HCT116 (cell line): ENCODE measurements at regions not wholly inside any gene's neighbourhood (a gene's known extent, or its start where the extent isn't known, plus 50 kb on each side); places are given as distances from the start of the nearest gene placed in this dataset.

Experiments used
- ATAC-seq: fragments of 200-7000 bp; cut with Tn5 transposase; 2 replicates; pipeline ENCODE4 v1.9.1; 2020; ENCODE audit warnings: mild to moderate bottlenecking, moderate library complexity
- BruUV-seq: library from RNA; stranded (reverse); fragments of 400-500 nt; replicated peaks from 2 replicates; lab custom pipeline; 2021; lab: Mats Ljungman, UMichigan
- CTCF ChIA-PET: fragments of 300-600 bp; sonication (Branson Sonifier 250); formaldehyde crosslinking; loops from one replicate; lab custom pipeline; 2021; ENCODE audit warnings: antibody characterized with exemption; lab: Charles Lee
- POLR2A ChIA-PET: fragments of 300-600, 350-600 bp; sonication (Branson Sonifier 250); formaldehyde crosslinking; loops from one replicate; lab custom pipeline; 2021; ENCODE audit warnings: antibody characterized with exemption; lab: Charles Lee
- RAD21 ChIA-PET, 2 experiments: fragments of 300-600 bp; sonication (Branson Sonifier 250); formaldehyde crosslinking; loops; one replicate each; lab custom pipeline; 2023; ENCODE audit warnings: low total read pairs in 2 of 2; ENCODE audit not compliant: uncharacterized antibody in 2 of 2, unreplicated experiment in 2 of 2, low non-redundant PET in 1 of 2; lab: Charles Lee
- DNase-seq: peaks from one replicate; pipeline ENCODE4 v3.0.0-alpha.2; 2010; ENCODE audit warnings: low read depth, low spot score
- H2AFZ ChIP-seq: fragments of 200-600 bp; shearing (Covaris generic), sonication (generic); 2 replicates; pipeline ENCODE4 v1.6.1; 2017; ENCODE audit warnings: low read depth, mixed run types, mixed read lengths, antibody characterized with exemption, low read length; ENCODE audit not compliant: poor library complexity, severe bottlenecking
- H3K27ac ChIP-seq: 2 replicates; pipeline ENCODE4 v1.5.1; 2012; ENCODE audit warnings: low read depth, low read length
- H3K27me3 ChIP-seq: fragments of 200-600 bp; sonication (generic); 2 replicates; pipeline ENCODE4 v1.6.1; 2016; ENCODE audit warnings: mixed run types, low read length, mixed read lengths; ENCODE audit not compliant: insufficient read depth
- H3K36me3 ChIP-seq, 2 experiments: fragments of 200-500 bp in 1 of 2; fragments of 200-600 bp in 1 of 2; sonication (Bioruptor generic) in 1 of 2; sonication (generic) in 1 of 2; 2 replicates each; pipeline versions ENCODE4 v1.5.1 to v1.6.1; 2014 to 2016; ENCODE audit warnings: low read length in 2 of 2, inconsistent platforms in 1 of 2, mixed read lengths in 1 of 2, mixed run types in 1 of 2; ENCODE audit not compliant: insufficient read depth in 2 of 2, control insufficient read depth in 1 of 2
- H3K4me1 ChIP-seq, 2 experiments: fragments of 200-600 bp in 1 of 2; sonication (generic) in 1 of 2; 2 replicates each; pipeline versions ENCODE4 v1.5.1 to v1.6.1; 2012 to 2017; ENCODE audit warnings: low read length in 2 of 2, inconsistent platforms in 1 of 2, mild to moderate bottlenecking in 1 of 2, mixed read lengths in 1 of 2, mixed run types in 1 of 2, moderate library complexity in 1 of 2; ENCODE audit not compliant: insufficient read depth in 2 of 2, control insufficient read depth in 1 of 2
- H3K4me2 ChIP-seq: fragments of 200-600 bp; sonication (generic); 2 replicates; pipeline ENCODE4 v1.6.1; 2017; ENCODE audit warnings: mixed run types, low read length, mixed read lengths
- H3K4me3 ChIP-seq, 2 experiments: fragments of 200-600 bp in 1 of 2; sonication (generic) in 1 of 2; replicated peaks in 1 of 2; 2 replicates each; pipeline ENCODE4 v1.5.1; 2011 to 2016; ENCODE audit warnings: low read length in 2 of 2, control low read depth in 1 of 2, low read depth in 1 of 2, mild to moderate bottlenecking in 1 of 2, mixed read lengths in 1 of 2, mixed run types in 1 of 2
- H3K79me2 ChIP-seq: fragments of 200-600 bp; sonication (generic); 2 replicates; pipeline ENCODE4 v1.6.1; 2017; ENCODE audit warnings: mild to moderate bottlenecking, mixed run types, low read length, moderate library complexity, mixed read lengths; ENCODE audit not compliant: insufficient read depth
- H3K9ac ChIP-seq: fragments of 200-600 bp; sonication (generic); 2 replicates; pipeline ENCODE4 v1.6.1; 2016; ENCODE audit warnings: low read length, mixed read lengths
- H3K9me2 ChIP-seq: fragments of 200-600 bp; sonication (generic), shearing (Covaris generic); 2 replicates; pipeline ENCODE4 v1.6.1; 2017; ENCODE audit warnings: mixed run types, mild to moderate bottlenecking, moderate library complexity; ENCODE audit not compliant: insufficient read depth
- H3K9me3 ChIP-seq, 2 experiments: fragments of 200-500 bp in 1 of 2; fragments of 200-600 bp in 1 of 2; sonication (Bioruptor generic) in 1 of 2; sonication (generic) in 1 of 2; 2 replicates each; pipeline ENCODE4 v1.6.1; 2014 to 2017; ENCODE audit warnings: low read length in 2 of 2, mixed read lengths in 2 of 2, inconsistent platforms in 1 of 2, low read depth in 1 of 2, mild to moderate bottlenecking in 1 of 2, mixed run types in 1 of 2, moderate library complexity in 1 of 2; ENCODE audit not compliant: control insufficient read depth in 1 of 2, insufficient read depth in 1 of 2
- H4K20me1 ChIP-seq: fragments of 200-600 bp; sonication (generic), shearing (Covaris generic); 2 replicates; pipeline ENCODE4 v1.6.1; 2017; ENCODE audit warnings: mixed run types, mild to moderate bottlenecking, moderate library complexity; ENCODE audit not compliant: insufficient read depth
- ATF3 ChIP-seq: IDR thresholded peaks from 2 replicates; pipeline ENCODE4 v1.6.1; 2012
- CEBPB ChIP-seq: IDR thresholded peaks from 2 replicates; pipeline ENCODE4 v1.6.1; 2012; ENCODE audit warnings: low read depth
- JUND ChIP-seq: IDR thresholded peaks from 2 replicates; pipeline ENCODE4 v1.6.1; 2012
- MAX ChIP-seq: IDR thresholded peaks from 2 replicates; pipeline ENCODE4 v1.6.1; 2012
- SP1 ChIP-seq: IDR thresholded peaks from 2 replicates; pipeline ENCODE4 v1.6.1; 2012; ENCODE audit warnings: low read depth
- SRF ChIP-seq: IDR thresholded peaks from 2 replicates; pipeline ENCODE4 v1.6.1; 2012; ENCODE audit warnings: low read depth
- ZBTB33 ChIP-seq: IDR thresholded peaks from 2 replicates; pipeline ENCODE4 v1.6.1; 2011; ENCODE audit warnings: mild to moderate bottlenecking, low read length, moderate library complexity; ENCODE audit not compliant: insufficient replicate concordance; ENCODE audit errors: extremely low read depth
- ZNF274 ChIP-seq: fragments of 200-500 bp; sonication (Bioruptor generic); IDR thresholded peaks from 2 replicates; pipeline ENCODE4 v1.6.1; 2014; ENCODE audit warnings: mild to moderate bottlenecking, low read depth, low read length, inconsistent platforms
- intact Hi-C: fragments of 100-400 bp; cut with micrococcal nuclease; formaldehyde crosslinking; loops from 2 replicates; pipeline ENCODE4 v1.10.0; 2022

GRCh38 chr16:86680162-86680561, 101.8 kb downstream of the FOXL1 start:
- Histone ChIP-seq H3K9ac (no peak overlapping the region), H2AFZ (no peak overlapping the region), H3K4me3 (no peak overlapping the region), H3K9me2 (no peaks in the 10 kb centered on the region), H3K27me3 (no peaks in the 10 kb centered on the region), H3K4me1 (peaks cover 0 to 17% of the 10 kb centered on the region in 2 experiments; a peak in 2 of 4 replicates), H3K36me3 (no peaks in the 10 kb centered on the region), H3K79me2 (no peaks in the 10 kb centered on the region), H3K27ac (no peak overlapping the region), H3K9me3 (no peaks in the 10 kb centered on the region), H4K20me1 (no peaks in the 10 kb centered on the region), H3K4me2 (no peak overlapping the region)
- ChIA-PET CTCF (no interaction called here), RAD21 (no interaction called here), POLR2A (no interaction called here)
- BruUV-seq = no TSS peak
- intact Hi-C loops = no loop called here
- no peak for ATAC-seq
- TF ChIP-seq SRF = no peak
- TF ChIP-seq CEBPB = no peak
- TF ChIP-seq ATF3 = no peak
- TF ChIP-seq MAX = no peak
- no peak for TF ChIP-seq JUND
- no peak for TF ChIP-seq SP1
- no peak for TF ChIP-seq ZNF274
- DNase-seq = no peak

GRCh38 chr16:86680661-86681030, 102.3 kb downstream of the FOXL1 start:
- H3K79me2 ChIP-seq = no peaks in the 10 kb centered on the region
- no peak for DNase-seq
- no peaks in the 10 kb centered on the region for H3K36me3 ChIP-seq
- no peaks in the 10 kb centered on the region for H3K9me2 ChIP-seq
- H2AFZ ChIP-seq = no peak overlapping the region
- ATAC-seq = no peak
- BruUV-seq = no TSS peak
- no peaks in the 10 kb centered on the region for H3K9me3 ChIP-seq
- no peak overlapping the region for H3K9ac ChIP-seq
- no peaks in the 10 kb centered on the region for H4K20me1 ChIP-seq
- ChIA-PET RAD21 (no interaction called here), CTCF (no interaction called here), POLR2A (no interaction called here)
- no peak overlapping the region for H3K4me2 ChIP-seq
- no peaks in the 10 kb centered on the region for H3K27me3 ChIP-seq
- intact Hi-C loops = no loop called here
- no peak overlapping the region for H3K27ac ChIP-seq
- peaks cover 0 to 17% of the 10 kb centered on the region in 2 experiments; a peak in 2 of 4 replicates for H3K4me1 ChIP-seq
- no peak overlapping the region for H3K4me3 ChIP-seq
- no peak for TF ChIP-seq CEBPB
- TF ChIP-seq ZBTB33 = no peak
